ENCODE measurements at regions not wholly inside any gene's neighbourhood (a gene's known extent, or its start where the extent isn't known, plus 50 kb on each side); places are given as distances from the start of the nearest gene placed in this dataset.

- DNase-seq (ENCODE audit: low spot score): no peak
These were observed 68.2 kb upstream of the ISX start for GRCh38 chr22:34997633-34998299.

- no peak for DNase-seq (ENCODE audit: low spot score)
These were observed 67.0 kb upstream of the ISX start for GRCh38 chr22:34998921-34999320.

- DNase-seq (ENCODE audit: low spot score): no peak
These were observed 57.7 kb upstream of the ISX start for GRCh38 chr22:35008213-35008612.

GRCh38 chr22:35010543-35010942, 55.4 kb upstream of the ISX start:
- DNase-seq (ENCODE audit: low spot score): no peak

- no peak for DNase-seq (ENCODE audit: low spot score)
These were observed 51.1 kb upstream of the ISX start for GRCh38 chr22:35014812-35015211.
